ENCODE measurements at regions not wholly inside any gene's neighbourhood (a gene's known extent, or its start where the extent isn't known, plus 50 kb on each side); places are given as distances from the start of the nearest gene placed in this dataset.
"Not testable (repeated sequence)": the region's sequence is repeated elsewhere in the genome, so short reads cannot be mapped to it uniquely, and the experiment has no call there.

- no peak for DNase-seq (ENCODE audit: low read depth)
These were observed 122.7 kb downstream of the FAM53A start for GRCh38 chr4:1561286-1561990.

DNA sequence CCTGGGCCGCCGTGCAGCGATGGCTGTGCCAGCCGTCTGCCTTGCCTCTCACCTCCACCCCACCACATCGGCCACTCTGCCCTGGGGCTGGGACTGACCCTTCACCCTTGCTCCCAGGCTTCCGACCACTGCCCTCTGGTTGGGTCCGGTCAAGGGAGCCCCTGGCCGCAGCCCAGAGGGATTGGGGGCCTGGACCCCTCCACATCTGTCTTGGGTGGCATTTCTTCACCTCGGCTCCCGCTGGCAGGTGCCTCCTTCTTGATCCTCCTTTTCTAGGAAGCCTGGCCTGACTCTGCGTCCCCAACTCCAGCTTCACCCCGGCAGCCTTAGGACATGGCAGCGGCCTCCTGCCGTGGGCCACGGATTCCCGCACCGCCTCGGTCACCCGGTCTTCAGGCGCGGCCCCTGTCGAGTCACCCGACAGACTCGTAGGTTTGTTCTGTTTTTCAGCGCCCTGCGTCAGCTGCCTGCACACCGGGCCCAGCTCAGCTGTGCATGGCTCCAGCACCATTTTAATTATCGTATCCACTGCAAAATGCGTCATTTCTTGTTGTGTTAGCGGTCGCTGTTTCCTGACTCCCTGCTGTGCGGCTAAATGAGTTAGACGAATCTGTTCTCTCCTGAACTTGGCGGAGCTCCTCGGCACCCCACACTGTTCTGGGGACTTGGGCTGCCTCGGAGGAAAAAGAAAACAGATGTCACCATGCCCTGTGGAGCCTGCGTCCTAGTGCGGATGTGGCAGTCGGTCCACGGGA lies 124.0 kb downstream of the FAM53A start:
- DNase-seq (ENCODE audit: low read depth) = no peak

DNA sequence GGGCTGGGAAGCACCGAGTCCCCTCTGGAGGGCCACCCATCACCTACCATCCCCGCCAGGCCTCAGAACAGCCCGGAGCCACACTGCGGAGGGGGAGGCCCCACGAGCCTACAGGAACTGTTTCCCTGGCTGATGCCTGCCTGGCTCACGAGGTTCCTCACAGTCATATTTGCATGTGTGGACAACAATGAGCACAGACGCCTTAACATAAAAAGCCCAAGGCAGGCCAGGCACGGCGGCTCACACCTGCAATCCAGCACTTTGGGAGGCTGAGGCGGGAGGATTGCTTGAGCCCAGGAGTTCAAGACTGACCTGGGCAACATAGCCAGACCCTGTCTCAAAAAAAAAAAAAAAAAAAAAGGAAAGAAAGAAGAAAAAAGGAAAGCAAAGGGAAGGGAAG lies 125.9 kb downstream of the FAM53A start:
- DNase-seq (ENCODE audit: low read depth) = no peak

DNA sequence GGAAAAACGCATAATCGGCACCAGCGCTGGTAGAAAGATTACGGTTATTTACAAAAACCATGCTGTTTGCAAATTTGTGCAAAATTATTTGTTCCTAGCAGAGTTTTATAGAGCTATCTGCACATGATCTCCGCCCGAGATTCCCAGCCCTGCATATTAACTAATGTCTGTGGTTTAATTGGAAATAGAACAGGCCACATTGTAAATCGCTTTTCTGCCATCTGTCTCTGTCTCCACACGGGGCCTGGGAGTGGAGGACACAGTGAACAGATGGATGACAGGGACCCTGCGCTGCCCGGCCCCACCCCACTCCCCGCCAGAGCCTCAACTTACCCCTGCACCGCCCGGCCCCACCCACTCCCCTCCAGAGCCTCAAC lies 126.9 kb downstream of the FAM53A start:
- no peak for DNase-seq (ENCODE audit: low read depth)

DNA sequence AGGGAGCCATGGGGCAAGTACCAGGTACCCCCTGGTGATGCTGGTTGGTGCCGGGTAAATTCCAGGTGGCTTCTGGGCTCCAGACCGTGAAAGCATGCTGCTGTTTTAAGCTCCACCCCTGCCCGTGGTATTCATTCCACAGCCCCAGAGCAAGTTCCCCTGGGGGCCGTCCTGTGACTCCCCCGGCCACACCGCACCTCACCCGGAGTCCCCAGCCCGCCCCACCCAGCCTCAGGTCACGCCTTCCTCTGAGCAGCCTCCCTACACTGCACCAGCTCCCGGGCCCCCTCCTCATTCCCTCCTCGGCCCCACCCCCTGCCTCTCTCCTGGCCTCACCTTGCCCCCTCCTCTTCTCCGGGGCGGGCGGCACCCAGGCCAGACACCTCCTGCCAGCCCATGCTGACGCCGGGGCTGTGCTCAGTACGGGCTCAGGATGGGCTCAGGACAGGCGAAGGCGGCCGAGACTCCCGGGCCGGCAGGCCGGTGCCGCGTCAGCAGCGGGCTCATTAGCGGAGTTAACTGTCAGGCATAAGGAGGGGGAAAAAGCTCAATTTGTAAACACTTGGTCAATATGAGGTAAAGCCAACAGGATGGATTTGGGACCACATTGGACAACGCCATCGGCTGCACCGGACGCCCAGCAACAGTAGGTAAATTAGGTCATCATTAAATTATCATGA lies 127.4 kb downstream of the FAM53A start:
- no peak for DNase-seq (ENCODE audit: low read depth)

GRCh38 chr4:1554876-1555265 lies 129.2 kb downstream of the FAM53A start:
- no peak for DNase-seq (ENCODE audit: low read depth)

DNA sequence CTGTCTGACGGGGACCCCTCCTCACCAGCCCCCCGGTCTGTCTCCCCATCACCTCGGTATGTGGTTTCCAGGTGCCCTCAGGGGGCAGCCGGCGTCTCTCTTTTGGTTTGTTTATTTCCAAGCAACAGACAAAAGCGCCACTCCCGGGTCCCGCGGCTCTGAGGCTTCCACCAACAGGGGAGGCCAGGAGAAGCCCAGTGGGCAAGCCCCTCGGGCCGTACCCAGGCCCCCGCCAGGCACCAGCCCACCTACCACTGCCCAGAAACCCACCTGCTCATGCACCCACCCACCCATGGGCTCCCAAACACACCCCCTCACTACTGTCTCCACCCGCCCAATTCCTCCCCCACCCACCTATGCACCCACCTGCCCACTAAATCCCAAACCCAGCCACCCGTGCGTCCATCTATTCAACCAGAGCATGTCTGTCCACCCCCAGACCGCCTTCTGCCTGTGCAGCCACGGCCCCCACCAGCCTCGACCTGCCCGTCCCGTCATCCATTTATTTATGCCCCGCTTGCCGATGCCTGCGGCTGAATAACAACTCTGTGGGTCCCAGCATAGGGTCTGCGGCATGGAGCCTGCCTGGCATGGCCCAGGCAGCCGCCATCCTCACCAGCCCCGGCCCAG lies 129.8 kb downstream of the FAM53A start:
- DNase-seq (ENCODE audit: low read depth) = no peak

GRCh38 chr4:1553365-1553764 lies 130.7 kb downstream of the FAM53A start:
- DNase-seq (ENCODE audit: low read depth) = no peak

GRCh38 chr4:1552451-1552850 lies 131.7 kb downstream of the FAM53A start:
- DNase-seq (ENCODE audit: low read depth) = no peak

GRCh38 chr4:1551211-1551610 lies 132.9 kb downstream of the FAM53A start:
- no peak for DNase-seq (ENCODE audit: low read depth)

DNA sequence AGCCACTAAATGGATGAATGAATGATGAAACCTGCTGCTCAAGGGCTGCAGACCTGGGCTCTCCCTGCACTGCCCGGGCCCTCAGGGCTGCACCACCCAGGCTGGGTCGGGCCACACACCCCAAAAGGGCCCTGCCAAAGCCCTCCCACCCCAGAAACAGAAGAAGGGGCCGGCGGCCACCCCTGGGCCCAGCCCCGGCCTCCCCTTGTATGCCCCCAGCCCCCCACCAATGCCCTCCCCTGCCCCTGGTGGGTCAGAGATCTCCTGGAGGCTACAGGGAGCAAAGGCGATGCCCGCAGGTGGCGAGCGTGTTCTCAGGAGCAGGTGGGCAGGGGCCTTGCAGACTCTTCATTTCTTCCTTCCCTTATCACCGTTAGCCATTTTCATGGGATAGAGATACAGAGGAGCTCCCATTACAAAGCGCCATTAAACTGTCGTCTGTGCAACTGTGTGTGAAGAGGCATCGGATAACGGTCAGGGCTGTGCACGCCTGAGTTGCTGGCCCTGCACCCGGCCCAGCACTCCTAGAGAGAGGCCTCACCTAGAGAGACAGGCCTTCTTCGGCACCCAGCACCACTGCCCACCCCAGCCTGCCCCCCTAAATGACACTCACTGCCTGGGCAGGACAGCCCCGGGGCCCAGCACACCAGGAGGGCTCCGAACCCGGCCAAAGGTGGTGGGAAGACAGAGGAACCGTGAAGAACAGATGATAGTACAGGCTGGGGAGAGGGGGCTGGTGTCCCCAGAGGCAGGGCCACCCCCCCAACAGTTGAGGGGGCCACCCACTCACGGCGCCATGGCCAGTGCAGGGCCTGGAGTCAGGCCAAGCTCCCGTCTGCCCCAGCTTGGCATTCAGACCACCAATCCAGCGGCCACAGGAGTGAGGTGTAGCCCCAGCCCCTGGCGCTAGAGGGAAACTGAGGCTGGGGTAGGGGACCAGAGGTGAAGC lies 133.7 kb downstream of the FAM53A start:
- DNase-seq (ENCODE audit: low read depth) = no peak

GRCh38 chr4:1549638-1550035 lies 134.5 kb downstream of the FAM53A start:
- no peak for DNase-seq (ENCODE audit: low read depth)

GRCh38 chr4:1548827-1549637 lies 135.1 kb downstream of the FAM53A start:
- not testable (repeated sequence) for DNase-seq (ENCODE audit: low read depth)

- DNase-seq (ENCODE audit: low read depth) = no peak
These were observed 136.0 kb downstream of the FAM53A start for GRCh38 chr4:1547856-1548826.

DNA sequence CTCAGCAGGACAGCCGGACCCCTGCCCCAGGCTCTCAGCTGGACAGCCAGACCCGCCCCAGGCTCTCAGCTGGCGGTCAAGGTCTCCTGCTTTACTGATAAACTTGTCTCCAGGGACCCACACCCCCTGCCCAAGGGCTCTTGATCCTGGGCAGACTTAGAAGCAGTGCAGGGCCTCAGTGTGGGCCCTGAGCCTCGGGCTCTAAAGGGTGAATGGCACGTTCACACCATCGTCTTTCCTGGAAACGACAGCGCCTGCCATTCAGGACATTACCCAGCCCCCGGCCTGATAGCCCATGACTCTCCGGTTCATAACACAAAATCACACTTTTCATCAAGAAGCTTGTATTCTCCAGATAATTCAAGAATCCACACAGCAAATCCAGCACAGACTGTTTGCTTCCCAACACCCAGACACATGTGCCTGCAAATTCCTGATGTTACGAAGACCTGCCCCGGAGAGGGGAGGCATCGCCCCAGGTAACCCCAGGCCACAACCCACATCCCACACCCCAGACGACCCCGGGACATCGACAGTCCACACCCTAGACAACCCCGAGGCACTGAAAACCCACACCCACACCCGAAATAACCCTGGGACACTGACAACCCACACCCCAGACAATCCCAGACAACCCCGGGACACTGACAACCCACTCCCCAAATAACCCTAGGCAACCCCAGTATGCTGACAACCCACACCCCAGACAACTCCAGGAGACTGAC lies 136.8 kb downstream of the FAM53A start:
- DNase-seq (ENCODE audit: low read depth) = no peak

- no peak for DNase-seq (ENCODE audit: low read depth)
These were observed 138.6 kb upstream of the NKX1-1 start for GRCh38 chr4:1544861-1545281.

DNA sequence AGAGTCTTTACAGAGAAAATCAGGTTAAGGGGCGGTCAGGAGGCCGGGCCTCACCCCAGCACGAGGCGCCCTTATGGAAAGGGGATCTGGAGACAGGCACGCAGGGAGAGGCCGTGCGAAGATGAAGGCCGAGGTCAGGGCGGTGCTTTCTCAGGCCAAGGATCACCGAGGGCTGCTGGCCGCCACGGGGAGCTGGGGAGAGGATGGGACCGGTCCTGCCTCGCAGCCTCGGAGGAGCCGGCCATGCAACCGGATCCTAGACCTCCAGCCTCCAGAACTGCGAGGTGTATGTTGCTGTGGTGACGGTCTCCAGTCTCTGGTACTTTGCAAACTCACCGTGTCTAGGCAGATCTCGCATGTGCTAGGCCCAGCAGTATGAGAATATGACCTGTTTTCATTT lies 138.2 kb upstream of the NKX1-1 start:
- DNase-seq (ENCODE audit: low read depth) = not testable (repeated sequence)

DNA sequence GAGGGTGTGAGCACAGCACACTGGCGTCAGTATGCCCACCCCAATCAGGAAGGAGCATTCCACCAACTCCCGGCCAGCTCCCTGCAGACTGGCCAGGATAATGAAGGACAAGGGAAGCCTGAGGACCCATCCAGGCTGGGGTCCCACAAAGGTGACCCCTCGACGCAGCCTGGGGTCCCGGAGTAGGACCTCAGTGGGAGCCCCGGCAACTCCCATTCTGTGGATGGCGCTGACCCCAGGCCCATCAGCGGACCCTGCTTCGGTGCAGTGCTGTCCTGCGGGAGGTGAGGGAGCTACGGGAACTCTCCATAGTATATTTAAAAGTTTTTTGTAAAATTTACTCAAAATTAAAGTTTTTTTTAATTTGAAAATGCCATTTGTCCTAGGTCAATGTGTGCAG lies 137.7 kb upstream of the NKX1-1 start:
- no peak for DNase-seq (ENCODE audit: low read depth)

- no peak for DNase-seq (ENCODE audit: low read depth)
These were observed 137.3 kb upstream of the NKX1-1 start for GRCh38 chr4:1543561-1543960.
